HG03103 (cell line): ENCODE measurements at regions not wholly inside any gene's neighbourhood (a gene's known extent, or its start where the extent isn't known, plus 50 kb on each side); places are given as distances from the start of the nearest gene placed in this dataset.

Experiments
- ATAC-seq: cut with Tn5 transposase; IDR thresholded peaks from one replicate; pipeline ENCODE4 v1.9.1; 2021; ENCODE audit warnings: low read depth; ENCODE audit not compliant: unreplicated experiment

- no peak for ATAC-seq
Observed at GRCh38 chr13:104404325-104404724, 1338.1 kb upstream of the SLC10A2 start.

GRCh38 chr13:104389691-104390090, 1323.5 kb upstream of the SLC10A2 start:
- ATAC-seq: no peak

- no peak for ATAC-seq
Observed at GRCh38 chr13:104387510-104387909, 1321.3 kb upstream of the SLC10A2 start.

- ATAC-seq: no peak
Observed at GRCh38 chr13:104385404-104385803, 1319.2 kb upstream of the SLC10A2 start.

GRCh38 chr13:104382951-104383350, 1316.7 kb upstream of the SLC10A2 start:
- ATAC-seq: no peak

GRCh38 chr13:104376588-104376987, 1310.4 kb upstream of the SLC10A2 start:
- ATAC-seq: no peak

GRCh38 chr13:104375614-104376013, 1309.4 kb upstream of the SLC10A2 start:
- ATAC-seq: no peak

- no peak for ATAC-seq
Observed at GRCh38 chr13:104372095-104372655, 1306.0 kb upstream of the SLC10A2 start.

- no peak for ATAC-seq
Observed at GRCh38 chr13:104365430-104365829, 1299.2 kb upstream of the SLC10A2 start.

- ATAC-seq: no peak
Observed at GRCh38 chr13:104357672-104358354, 1291.6 kb upstream of the SLC10A2 start.

GRCh38 chr13:104357174-104357573, 1291.0 kb upstream of the SLC10A2 start:
- no peak for ATAC-seq

GRCh38 chr13:104355041-104355670, 1288.9 kb upstream of the SLC10A2 start:
- ATAC-seq: no peak

GRCh38 chr13:104327211-104327610, 1261.0 kb upstream of the SLC10A2 start:
- ATAC-seq: no peak

- ATAC-seq: no peak
Observed at GRCh38 chr13:104326523-104326922, 1260.3 kb upstream of the SLC10A2 start.

- no peak for ATAC-seq
Observed at GRCh38 chr13:104321756-104322155, 1255.5 kb upstream of the SLC10A2 start.

- no peak for ATAC-seq
Observed at GRCh38 chr13:104320446-104320845, 1254.2 kb upstream of the SLC10A2 start.

GRCh38 chr13:104318121-104318520, 1251.9 kb upstream of the SLC10A2 start:
- no peak for ATAC-seq

- ATAC-seq: no peak
Observed at GRCh38 chr13:104315606-104316005, 1249.4 kb upstream of the SLC10A2 start.

GRCh38 chr13:104314926-104315535, 1248.8 kb upstream of the SLC10A2 start:
- no peak for ATAC-seq

- ATAC-seq: no peak
Observed at GRCh38 chr13:104314321-104314720, 1248.1 kb upstream of the SLC10A2 start.

- no peak for ATAC-seq
Observed at GRCh38 chr13:104310861-104311260, 1244.6 kb upstream of the SLC10A2 start.

- ATAC-seq: no peak
Observed at GRCh38 chr13:104309431-104309830, 1243.2 kb upstream of the SLC10A2 start.
